ENCODE measurements at regions not wholly inside any gene's neighbourhood (a gene's known extent, or its start where the extent isn't known, plus 50 kb on each side); places are given as distances from the start of the nearest gene placed in this dataset.

DNA sequence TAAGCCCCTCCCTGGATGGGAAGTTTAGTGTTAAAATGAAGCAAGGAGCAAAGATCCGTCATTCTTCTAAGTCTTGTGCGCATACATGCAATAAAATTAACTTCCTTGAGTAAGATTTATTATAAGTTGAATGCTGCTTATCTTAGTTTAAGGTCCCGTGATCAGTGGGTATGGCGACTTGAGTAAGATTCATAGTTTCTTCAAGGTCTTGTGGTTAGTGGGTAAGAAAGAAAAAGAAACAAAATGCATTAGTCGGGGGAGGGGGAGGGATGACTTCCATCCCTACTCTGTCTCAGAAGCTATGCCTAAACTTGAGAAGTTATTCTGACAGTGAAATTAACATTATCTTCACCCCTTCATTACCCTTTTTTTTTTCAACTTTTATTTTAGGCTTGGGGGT, 127.3 kb upstream of the MAGEB16 start:
- ATAC-seq: no peak
- 85 to 93% (median 91%) methylated on average over 5 of the region's 5 CpGs for WGBS, 3 donors
- no peaks in the 10 kb centered on the region for H3K36me3 ChIP-seq (ENCODE audit: insufficient read depth in 1 of 2, low read depth in 1 of 2)

GRCh38 chrX:35675151-35675550, 123.0 kb upstream of the MAGEB16 start:
- Histone ChIP-seq H3K9me3 (no peaks in the 10 kb centered on the region), H3K4me3 (no peak overlapping the region), H3K27me3 (ENCODE audit: insufficient read depth in 3 of 3, low read length in 2 of 3) (no peaks in the 10 kb centered on the region), H3K4me1 (no peaks in the 10 kb centered on the region), H3K27ac (no peak overlapping the region), H3K36me3 (ENCODE audit: insufficient read depth in 1 of 2, low read depth in 1 of 2) (no peaks in the 10 kb centered on the region)
- ATAC-seq (no peak), DNase-seq (no peak)
- TF ChIP-seq, protein P1, sequence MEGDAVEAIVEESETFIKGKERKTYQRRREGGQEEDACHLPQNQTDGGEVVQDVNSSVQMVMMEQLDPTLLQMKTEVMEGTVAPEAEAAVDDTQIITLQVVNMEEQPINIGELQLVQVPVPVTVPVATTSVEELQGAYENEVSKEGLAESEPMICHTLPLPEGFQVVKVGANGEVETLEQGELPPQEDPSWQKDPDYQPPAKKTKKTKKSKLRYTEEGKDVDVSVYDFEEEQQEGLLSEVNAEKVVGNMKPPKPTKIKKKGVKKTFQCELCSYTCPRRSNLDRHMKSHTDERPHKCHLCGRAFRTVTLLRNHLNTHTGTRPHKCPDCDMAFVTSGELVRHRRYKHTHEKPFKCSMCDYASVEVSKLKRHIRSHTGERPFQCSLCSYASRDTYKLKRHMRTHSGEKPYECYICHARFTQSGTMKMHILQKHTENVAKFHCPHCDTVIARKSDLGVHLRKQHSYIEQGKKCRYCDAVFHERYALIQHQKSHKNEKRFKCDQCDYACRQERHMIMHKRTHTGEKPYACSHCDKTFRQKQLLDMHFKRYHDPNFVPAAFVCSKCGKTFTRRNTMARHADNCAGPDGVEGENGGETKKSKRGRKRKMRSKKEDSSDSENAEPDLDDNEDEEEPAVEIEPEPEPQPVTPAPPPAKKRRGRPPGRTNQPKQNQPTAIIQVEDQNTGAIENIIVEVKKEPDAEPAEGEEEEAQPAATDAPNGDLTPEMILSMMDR (IDR thresholded peaks at IDR 0.05): no peak
- WGBS, 3 donors: 47 to 58% (median 55%) methylated on average over 2 of the region's 2 CpGs
- intact Hi-C loops (cut with DNase I): no loop called here

More for the DNA sequence above, 127.3 kb upstream of the MAGEB16 start:
- DNase-seq: no peak
- intact Hi-C loops (cut with DNase I): no loop called here
- no peaks in the 10 kb centered on the region for H3K27me3 ChIP-seq (ENCODE audit: insufficient read depth in 3 of 3, low read length in 2 of 3)
- H3K4me1 ChIP-seq: no peaks in the 10 kb centered on the region
- TF ChIP-seq, protein P1 (IDR thresholded peaks at IDR 0.05): no peak
- H3K9me3 ChIP-seq: no peaks in the 10 kb centered on the region
- no peak overlapping the region for H3K27ac ChIP-seq
- no peak overlapping the region for H3K4me3 ChIP-seq

- 78 to 100% (median 96%) methylated on average over 3 of the region's 3 CpGs for WGBS, 3 donors
- no peaks in the 10 kb centered on the region for H3K36me3 ChIP-seq (ENCODE audit: insufficient read depth in 1 of 2, low read depth in 1 of 2)
Measured at GRCh38 chrX:35680940-35681346, 117.2 kb upstream of the MAGEB16 start.

GRCh38 chrX:35682476-35682875, 115.7 kb upstream of the MAGEB16 start:
- Histone ChIP-seq H3K36me3 (ENCODE audit: insufficient read depth in 1 of 2, low read depth in 1 of 2) (no peaks in the 10 kb centered on the region), H3K4me3 (no peak overlapping the region), H3K27me3 (ENCODE audit: insufficient read depth in 3 of 3, low read length in 2 of 3) (peaks cover 0 to 4% (median 0%) of the 10 kb centered on the region in 3 donors), H3K4me1 (no peaks in the 10 kb centered on the region), H3K27ac (no peak overlapping the region), H3K9me3 (no peaks in the 10 kb centered on the region)
- ATAC-seq (no peak), DNase-seq (no peak)
- TF ChIP-seq, protein P1 (IDR thresholded peaks at IDR 0.05): no peak
- intact Hi-C loops (cut with DNase I): no loop called here
- WGBS, 3 donors: 36 to 45% (median 40%) methylated on average over 2 of the region's 2 CpGs

More at GRCh38 chrX:35680940-35681346, 117.2 kb upstream of the MAGEB16 start:
- intact Hi-C loops (cut with DNase I): no loop called here
- ATAC-seq: no peak
- H3K4me3 ChIP-seq: no peak overlapping the region
- no peak overlapping the region for H3K27ac ChIP-seq
- no peaks in the 10 kb centered on the region for H3K4me1 ChIP-seq
- H3K9me3 ChIP-seq: no peaks in the 10 kb centered on the region
- TF ChIP-seq, protein P1 (IDR thresholded peaks at IDR 0.05): no peak
- DNase-seq: no peak
- H3K27me3 ChIP-seq (ENCODE audit: insufficient read depth in 3 of 3, low read length in 2 of 3): peaks cover 0 to 4% (median 0%) of the 10 kb centered on the region in 3 donors

GRCh38 chrX:35696760-35697234, 101.3 kb upstream of the MAGEB16 start:
- WGBS, 3 donors: 66 to 87% (median 67%) methylated on average over 2 of the region's 2 CpGs
- H3K4me3 ChIP-seq: no peak overlapping the region
- ATAC-seq (no peak), DNase-seq (no peak)
- peaks cover 0 to 5% (median 0%) of the 10 kb centered on the region in 3 donors for H3K27me3 ChIP-seq (ENCODE audit: insufficient read depth in 3 of 3, low read length in 2 of 3)
- H3K4me1 ChIP-seq: no peaks in the 10 kb centered on the region
- TF ChIP-seq, protein P1 (IDR thresholded peaks at IDR 0.05): no peak
- no peaks in the 10 kb centered on the region for H3K9me3 ChIP-seq
- H3K36me3 ChIP-seq (ENCODE audit: insufficient read depth in 1 of 2, low read depth in 1 of 2): no peaks in the 10 kb centered on the region
- intact Hi-C loops (cut with DNase I): no loop called here
- no peak overlapping the region for H3K27ac ChIP-seq
